ENCODE measurements at regions not wholly inside any gene's neighbourhood (a gene's known extent, or its start where the extent isn't known, plus 50 kb on each side); places are given as distances from the start of the nearest gene placed in this dataset.

DNA sequence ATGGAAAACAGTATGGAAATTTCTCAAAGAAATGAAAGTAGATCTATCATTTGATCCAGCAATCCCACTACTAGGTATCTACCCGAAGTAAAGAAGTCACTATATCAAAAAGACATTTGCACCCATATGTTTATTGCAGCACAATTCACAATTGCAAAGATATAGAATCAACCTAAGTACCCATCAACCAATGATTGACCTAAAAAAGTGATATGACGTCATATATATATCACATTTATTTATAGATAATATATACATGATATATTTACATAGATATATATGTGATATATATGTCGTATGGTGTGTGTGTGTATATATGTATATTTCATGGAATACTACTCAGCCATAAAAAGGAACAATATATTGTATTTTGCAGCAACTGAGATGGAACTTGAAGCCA is 188.3 kb upstream of the ARHGAP42 start:
- Histone ChIP-seq H3K4me3 (no peak overlapping the region), H3K27me3 (no peaks in the 10 kb centered on the region), H4K20me1 (ENCODE audit: insufficient read depth, poor library complexity, severe bottlenecking) (no peaks in the 10 kb centered on the region), H2AFZ (no peak overlapping the region), H3K9me2 (replicated peaks; ENCODE audit: insufficient read depth) (no peaks in the 10 kb centered on the region), H3K4me1 (ENCODE audit: insufficient read depth) (no peaks in the 10 kb centered on the region), H3K79me2 (no peaks in the 10 kb centered on the region), H3K36me3 (replicated peaks; ENCODE audit: insufficient read depth, low read depth) (no peaks in the 10 kb centered on the region), H3K4me2 (no peak overlapping the region), H3K27ac (no peak overlapping the region), H3K9me3 (ENCODE audit: low read depth) (no peaks in the 10 kb centered on the region)
- no peak for DNase-seq (ENCODE audit: low spot score)
- 71% methylated on average over 3 of the region's 3 CpGs for WGBS (ENCODE audit: low lambda C conversion rate, missing lambda C conversion rate)
- no peak for TF ChIP-seq EZH2phosphoT487 (IDR thresholded peaks at IDR 0.05; ENCODE audit: low read depth, severe bottlenecking, unreplicated experiment)
- TF ChIP-seq, protein P1, sequence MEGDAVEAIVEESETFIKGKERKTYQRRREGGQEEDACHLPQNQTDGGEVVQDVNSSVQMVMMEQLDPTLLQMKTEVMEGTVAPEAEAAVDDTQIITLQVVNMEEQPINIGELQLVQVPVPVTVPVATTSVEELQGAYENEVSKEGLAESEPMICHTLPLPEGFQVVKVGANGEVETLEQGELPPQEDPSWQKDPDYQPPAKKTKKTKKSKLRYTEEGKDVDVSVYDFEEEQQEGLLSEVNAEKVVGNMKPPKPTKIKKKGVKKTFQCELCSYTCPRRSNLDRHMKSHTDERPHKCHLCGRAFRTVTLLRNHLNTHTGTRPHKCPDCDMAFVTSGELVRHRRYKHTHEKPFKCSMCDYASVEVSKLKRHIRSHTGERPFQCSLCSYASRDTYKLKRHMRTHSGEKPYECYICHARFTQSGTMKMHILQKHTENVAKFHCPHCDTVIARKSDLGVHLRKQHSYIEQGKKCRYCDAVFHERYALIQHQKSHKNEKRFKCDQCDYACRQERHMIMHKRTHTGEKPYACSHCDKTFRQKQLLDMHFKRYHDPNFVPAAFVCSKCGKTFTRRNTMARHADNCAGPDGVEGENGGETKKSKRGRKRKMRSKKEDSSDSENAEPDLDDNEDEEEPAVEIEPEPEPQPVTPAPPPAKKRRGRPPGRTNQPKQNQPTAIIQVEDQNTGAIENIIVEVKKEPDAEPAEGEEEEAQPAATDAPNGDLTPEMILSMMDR (IDR thresholded peaks at IDR 0.05; ENCODE audit: poor library complexity): no peak
- no peak for TF ChIP-seq EZH2 (IDR thresholded peaks at IDR 0.05; ENCODE audit: borderline replicate concordance)

GRCh38 chr11:100501450-100501849 is 185.6 kb upstream of the ARHGAP42 start:
- Histone ChIP-seq H3K9me2 (replicated peaks; ENCODE audit: insufficient read depth) (no peaks in the 10 kb centered on the region), H3K4me3 (no peak overlapping the region), H3K4me2 (no peak overlapping the region), H3K79me2 (no peaks in the 10 kb centered on the region), H3K27ac (no peak overlapping the region), H3K9me3 (ENCODE audit: low read depth) (no peaks in the 10 kb centered on the region), H4K20me1 (ENCODE audit: insufficient read depth, poor library complexity, severe bottlenecking) (no peaks in the 10 kb centered on the region), H2AFZ (no peak overlapping the region), H3K27me3 (no peaks in the 10 kb centered on the region), H3K36me3 (replicated peaks; ENCODE audit: insufficient read depth, low read depth) (no peaks in the 10 kb centered on the region), H3K4me1 (ENCODE audit: insufficient read depth) (no peaks in the 10 kb centered on the region)
- no peak for TF ChIP-seq EZH2phosphoT487 (IDR thresholded peaks at IDR 0.05; ENCODE audit: low read depth, severe bottlenecking, unreplicated experiment)
- TF ChIP-seq, protein P1 (IDR thresholded peaks at IDR 0.05; ENCODE audit: poor library complexity): no peak
- TF ChIP-seq EZH2 (IDR thresholded peaks at IDR 0.05; ENCODE audit: borderline replicate concordance): no peak
- WGBS (ENCODE audit: low lambda C conversion rate, missing lambda C conversion rate): 93% methylated on average over 2 of the region's 2 CpGs
- no peak for DNase-seq (ENCODE audit: low spot score)

DNA sequence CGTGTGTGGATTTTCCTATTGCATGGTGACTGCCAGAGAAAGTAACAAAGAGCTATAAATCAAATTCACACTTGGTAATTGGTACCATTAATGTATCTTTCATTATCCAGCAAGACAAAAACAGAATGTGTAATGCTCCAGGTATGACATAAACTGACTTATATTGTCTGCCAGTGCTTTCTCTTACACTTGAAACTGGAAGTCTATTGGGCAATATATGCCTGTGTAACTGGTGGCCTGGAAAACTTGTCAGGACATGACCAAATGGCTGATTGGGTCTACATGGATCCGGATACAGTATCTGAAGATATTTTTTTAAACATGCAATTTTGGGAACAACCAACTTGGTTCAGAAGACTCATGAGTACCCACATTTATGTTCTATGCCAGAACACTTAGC is 174.6 kb upstream of the ARHGAP42 start:
- no peak for DNase-seq (ENCODE audit: low spot score)
- Histone ChIP-seq H3K27ac (no peak overlapping the region), H2AFZ (no peak overlapping the region), H3K79me2 (no peaks in the 10 kb centered on the region), H3K9me3 (ENCODE audit: low read depth) (no peaks in the 10 kb centered on the region), H3K4me2 (no peak overlapping the region), H3K9me2 (replicated peaks; ENCODE audit: insufficient read depth) (no peaks in the 10 kb centered on the region), H3K27me3 (no peaks in the 10 kb centered on the region), H3K4me1 (ENCODE audit: insufficient read depth) (no peaks in the 10 kb centered on the region), H3K4me3 (no peak overlapping the region), H4K20me1 (ENCODE audit: insufficient read depth, poor library complexity, severe bottlenecking) (no peaks in the 10 kb centered on the region), H3K36me3 (replicated peaks; ENCODE audit: insufficient read depth, low read depth) (no peaks in the 10 kb centered on the region)
- no peak for TF ChIP-seq EZH2phosphoT487 (IDR thresholded peaks at IDR 0.05; ENCODE audit: low read depth, severe bottlenecking, unreplicated experiment)
- TF ChIP-seq EZH2 (IDR thresholded peaks at IDR 0.05; ENCODE audit: borderline replicate concordance): no peak
- TF ChIP-seq, protein P1 (IDR thresholded peaks at IDR 0.05; ENCODE audit: poor library complexity): no peak
- 86% methylated on average over 2 of the region's 2 CpGs for WGBS (ENCODE audit: low lambda C conversion rate, missing lambda C conversion rate)

GRCh38 chr11:100515087-100515486 is 172.0 kb upstream of the ARHGAP42 start:
- Histone ChIP-seq H3K4me1 (ENCODE audit: insufficient read depth) (no peaks in the 10 kb centered on the region), H3K27ac (no peak overlapping the region), H3K9me3 (ENCODE audit: low read depth) (no peaks in the 10 kb centered on the region), H3K79me2 (no peaks in the 10 kb centered on the region), H3K9me2 (replicated peaks; ENCODE audit: insufficient read depth) (no peaks in the 10 kb centered on the region), H3K4me3 (no peak overlapping the region), H4K20me1 (ENCODE audit: insufficient read depth, poor library complexity, severe bottlenecking) (no peaks in the 10 kb centered on the region), H3K4me2 (no peak overlapping the region), H3K36me3 (replicated peaks; ENCODE audit: insufficient read depth, low read depth) (no peaks in the 10 kb centered on the region), H2AFZ (no peak overlapping the region), H3K27me3 (no peaks in the 10 kb centered on the region)
- no peak for DNase-seq (ENCODE audit: low spot score)
- TF ChIP-seq, protein P1 (IDR thresholded peaks at IDR 0.05; ENCODE audit: poor library complexity): no peak
- no peak for TF ChIP-seq EZH2phosphoT487 (IDR thresholded peaks at IDR 0.05; ENCODE audit: low read depth, severe bottlenecking, unreplicated experiment)
- TF ChIP-seq EZH2 (IDR thresholded peaks at IDR 0.05; ENCODE audit: borderline replicate concordance): no peak

Measured in hepatocyte (in vitro differentiated cells).